ENCODE measurements at regions not wholly inside any gene's neighbourhood (a gene's known extent, or its start where the extent isn't known, plus 50 kb on each side); places are given as distances from the start of the nearest gene placed in this dataset.

- DNase-seq (ENCODE audit: low read depth in 4 of 4, low spot score in 2 of 4): no peak
These were observed 176.3 kb upstream of the VEGFC start for GRCh38 chr4:176969011-176969410.

DNA sequence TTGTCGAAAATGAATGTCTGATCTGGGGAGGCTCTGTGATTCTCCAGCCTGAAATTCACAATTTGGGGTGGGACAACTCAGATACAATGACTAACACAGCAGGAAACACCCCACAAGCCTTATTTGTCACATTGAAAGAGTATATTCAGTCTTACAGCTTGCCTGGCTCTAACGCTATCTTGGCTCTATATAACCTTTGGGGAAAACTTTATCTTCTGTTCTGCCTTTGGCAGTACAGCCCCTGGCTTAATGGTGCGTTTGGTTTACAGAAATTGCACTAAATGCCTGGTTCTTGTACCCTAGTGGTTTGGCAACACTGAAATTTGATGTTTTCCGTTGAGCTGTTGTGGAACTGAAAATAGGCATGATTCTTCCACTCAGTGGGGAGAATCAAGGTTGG is 178.1 kb upstream of the VEGFC start:
- DNase-seq (ENCODE audit: low read depth in 4 of 4, low spot score in 2 of 4): no peak

GRCh38 chr4:176971576-176972115 is 178.9 kb upstream of the VEGFC start:
- no peak for DNase-seq (ENCODE audit: low read depth in 4 of 4, low spot score in 2 of 4)

GRCh38 chr4:176979416-176979815 is 186.7 kb upstream of the VEGFC start:
- no peak for DNase-seq (ENCODE audit: low read depth in 4 of 4, low spot score in 2 of 4)

GRCh38 chr4:176981074-176981473 is 188.4 kb upstream of the VEGFC start:
- DNase-seq (ENCODE audit: low read depth in 4 of 4, low spot score in 2 of 4): no peak

GRCh38 chr4:176981551-176981950 is 188.8 kb upstream of the VEGFC start:
- no peak for DNase-seq (ENCODE audit: low read depth in 4 of 4, low spot score in 2 of 4)

DNA sequence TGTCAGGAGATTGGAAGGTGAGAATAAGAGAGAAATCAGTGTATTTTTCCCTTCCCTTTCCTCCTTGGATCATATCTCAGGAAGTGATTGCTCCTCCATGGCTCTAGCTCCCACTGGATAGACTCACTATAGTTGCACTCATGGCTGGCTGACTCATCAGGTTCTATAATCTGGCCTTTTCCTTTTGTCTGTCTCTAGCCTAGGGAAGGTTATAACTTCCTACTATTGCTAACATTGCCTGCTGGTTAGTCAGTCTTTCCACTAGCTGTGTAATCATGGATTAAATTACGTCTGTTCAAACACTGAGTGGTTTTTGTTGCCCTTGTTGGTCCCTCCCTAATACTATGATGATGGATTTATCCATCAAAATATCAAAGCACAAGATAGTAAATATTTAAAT is 195.5 kb upstream of the VEGFC start:
- DNase-seq (ENCODE audit: low read depth in 4 of 4, low spot score in 2 of 4): no peak

DNA sequence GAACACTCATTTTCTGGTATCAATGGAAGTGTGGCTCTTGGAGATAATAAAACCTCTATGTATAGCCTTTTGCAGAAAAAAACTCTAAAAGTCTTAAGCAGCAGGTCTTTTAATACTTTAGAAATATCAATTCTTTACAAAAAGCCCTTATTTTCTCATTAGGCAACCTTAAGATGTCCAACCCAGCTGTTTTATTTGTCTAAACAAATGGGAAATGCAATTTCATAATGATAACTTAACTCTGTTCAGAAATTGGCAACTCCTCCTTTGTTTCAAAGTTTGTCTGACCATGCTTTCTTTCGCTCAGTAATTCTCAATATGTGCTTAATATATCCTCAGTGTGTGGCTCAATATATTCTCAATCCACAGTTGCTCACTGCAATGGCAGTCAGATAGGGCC is 196.5 kb upstream of the VEGFC start:
- DNase-seq (ENCODE audit: low read depth in 4 of 4, low spot score in 2 of 4): no peak

- DNase-seq (ENCODE audit: low read depth in 4 of 4, low spot score in 2 of 4): no peak
These were observed 207.3 kb upstream of the VEGFC start for GRCh38 chr4:176999935-177000543.

GRCh38 chr4:177001271-177002175 is 208.8 kb upstream of the VEGFC start:
- DNase-seq (ENCODE audit: low read depth in 4 of 4, low spot score in 2 of 4): no peak

GRCh38 chr4:177005674-177006230 is 213.0 kb upstream of the VEGFC start:
- no peak for DNase-seq (ENCODE audit: low read depth in 4 of 4, low spot score in 2 of 4)

- no peak for DNase-seq (ENCODE audit: low read depth in 4 of 4, low spot score in 2 of 4)
These were observed 213.6 kb upstream of the VEGFC start for GRCh38 chr4:177006331-177006730.

DNA sequence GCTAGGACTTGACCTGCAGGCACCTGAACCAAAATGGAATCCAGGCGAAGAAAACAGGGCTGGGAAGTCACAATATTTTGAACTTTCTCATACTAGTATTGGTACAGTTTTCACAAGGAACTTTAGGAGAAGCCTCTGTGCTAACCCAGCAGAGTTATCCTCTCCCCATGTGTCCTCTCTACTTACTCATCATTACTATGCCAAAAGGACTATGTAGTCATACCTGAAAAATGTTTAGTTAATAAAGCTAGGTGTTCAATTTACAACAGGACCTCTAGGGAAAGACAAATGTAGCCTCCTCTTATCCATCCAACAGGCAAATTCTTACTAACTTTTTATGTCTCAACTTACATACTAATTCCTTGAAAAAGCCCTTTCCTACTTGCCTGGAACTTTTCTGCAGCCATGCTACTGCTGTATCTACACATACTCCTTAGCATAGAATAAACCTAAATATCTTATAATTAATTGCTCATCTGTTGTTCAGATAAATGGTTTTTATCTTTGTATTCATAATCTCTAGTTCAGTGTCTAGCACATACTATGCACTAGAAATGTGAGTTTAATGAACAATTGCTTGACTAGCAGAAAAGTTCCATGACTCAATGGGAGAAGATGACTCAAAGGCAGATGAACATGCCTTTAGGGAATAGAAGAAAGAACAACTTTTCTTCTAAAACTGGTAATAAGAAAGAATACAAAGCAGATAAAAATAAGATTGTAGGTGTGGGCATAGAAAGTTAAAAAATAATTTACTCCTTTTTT is 215.5 kb upstream of the VEGFC start:
- no peak for DNase-seq (ENCODE audit: low read depth in 4 of 4, low spot score in 2 of 4)

DNA sequence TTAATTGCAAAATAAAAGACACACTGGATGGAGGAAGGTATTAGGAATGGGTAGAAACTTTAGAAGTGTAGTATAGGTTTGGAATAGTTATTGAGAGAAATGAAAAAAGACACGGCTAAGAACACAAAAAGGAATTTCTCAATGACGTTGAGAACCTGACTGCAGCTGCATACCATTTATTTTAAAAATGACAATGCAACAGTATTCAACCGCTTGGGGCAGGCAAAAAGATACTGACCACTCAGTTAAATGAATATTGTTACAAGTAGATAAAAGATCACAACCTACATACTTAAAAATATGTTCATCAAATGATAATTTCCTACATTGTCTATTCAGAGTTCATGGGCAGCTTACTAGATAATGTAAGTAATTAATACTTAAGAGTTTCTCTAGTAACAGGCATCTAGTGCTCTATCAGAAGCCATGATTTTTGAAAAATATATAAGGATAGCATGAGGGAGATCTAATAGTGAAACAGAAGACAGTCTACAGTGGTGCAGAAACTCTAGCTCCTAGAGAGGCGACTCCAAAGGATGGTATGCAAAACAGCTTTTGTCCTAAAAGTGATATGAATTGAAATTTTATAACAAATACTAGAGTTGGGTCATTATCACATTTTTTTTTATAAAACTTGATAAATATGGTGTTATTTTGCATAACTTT is 216.2 kb upstream of the VEGFC start:
- DNase-seq (ENCODE audit: low read depth in 4 of 4, low spot score in 2 of 4): no peak

- no peak for DNase-seq (ENCODE audit: low read depth in 4 of 4, low spot score in 2 of 4)
These were observed 217.7 kb upstream of the VEGFC start for GRCh38 chr4:177010418-177010817.

DNA sequence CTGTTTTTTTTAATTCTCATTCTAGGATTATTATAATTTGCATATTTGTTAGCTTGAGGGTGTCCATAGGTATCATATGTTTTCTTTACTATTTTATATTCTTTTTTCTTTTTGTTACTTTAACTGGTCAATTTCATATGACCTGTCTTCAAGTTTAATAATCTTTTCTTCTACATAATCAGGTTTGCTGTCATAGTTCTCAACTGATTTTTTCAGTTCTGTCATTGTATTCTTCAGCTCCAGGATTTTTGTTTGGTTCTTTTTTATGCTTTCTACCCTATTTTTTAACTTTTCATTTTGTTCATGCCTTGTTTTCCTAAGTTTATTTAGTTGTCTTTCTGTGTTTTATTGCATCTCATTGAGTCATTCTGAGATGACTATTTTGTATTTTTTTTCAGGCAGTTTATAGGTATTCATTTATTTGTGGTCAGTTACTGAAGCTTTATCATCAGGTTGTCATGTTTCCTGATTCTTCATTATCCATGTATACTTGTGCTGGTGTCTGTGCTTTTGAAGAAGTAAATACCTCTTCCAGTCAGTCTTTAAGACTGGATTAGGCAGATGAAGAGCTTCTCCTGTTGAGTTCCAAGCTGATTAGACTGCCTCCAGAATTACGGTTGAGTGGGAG is 220.3 kb upstream of the VEGFC start:
- no peak for DNase-seq (ENCODE audit: low read depth in 4 of 4, low spot score in 2 of 4)

GRCh38 chr4:177016541-177017141 is 223.9 kb upstream of the VEGFC start:
- DNase-seq (ENCODE audit: low read depth in 4 of 4, low spot score in 2 of 4): no peak

DNA sequence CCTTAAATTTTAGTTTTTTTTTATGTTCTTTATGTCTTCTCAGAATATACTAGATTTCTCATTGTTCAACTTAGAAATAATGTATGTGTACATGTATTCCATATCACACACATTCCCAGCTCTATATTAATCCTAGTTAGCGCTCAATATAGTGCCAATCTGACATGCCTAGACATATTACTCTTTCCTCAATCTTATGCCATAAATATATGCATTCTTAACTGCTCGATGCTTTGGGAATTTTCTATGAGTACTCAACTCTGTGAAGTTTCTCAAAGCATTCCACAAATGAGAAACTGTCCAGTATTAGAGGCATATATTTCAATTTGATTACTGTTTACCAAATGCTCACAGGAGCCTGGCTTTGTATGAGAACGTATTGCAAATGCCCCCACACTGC is 231.2 kb upstream of the VEGFC start:
- no peak for DNase-seq (ENCODE audit: low read depth in 4 of 4, low spot score in 2 of 4)

- DNase-seq (ENCODE audit: low read depth in 4 of 4, low spot score in 2 of 4): no peak
These were observed 239.6 kb upstream of the VEGFC start for GRCh38 chr4:177032341-177032740.

Measured in left renal cortex interstitium (tissue), 4 donors.